Gastrocnemius medialis (tissue), 4 donors: ENCODE measurements at regions not wholly inside any gene's neighbourhood (a gene's known extent, or its start where the extent isn't known, plus 50 kb on each side); places are given as distances from the start of the nearest gene placed in this dataset.
A peak's percentile ranks its signal among the peaks of the same experiment; 100 is the strongest.

ENCODE experiments used
- ATAC-seq, 2 donors: fragments of 150-250 bp; one replicate each; pipeline ENCODE4 v1.9.1; 2016
- DNase-seq, 2 donors: peaks; one replicate each; pipeline ENCODE4 v3.0.0-alpha.2; 2019
- H3K27ac ChIP-seq, 4 donors: fragments of 200-600 bp; sonication (generic); 1 replicate in 1 of 4; 2 replicates in 3 of 4; pipeline ENCODE4 v1.5.1; 2016 to 2018; ENCODE audit warnings: mild to moderate bottlenecking in 2 of 4, moderate library complexity in 1 of 4
- H3K27me3 ChIP-seq, 3 donors: fragments of 200-600 bp; sonication (generic) in 2 of 3; 1 replicate in 1 of 3; 2 replicates in 2 of 3; pipeline versions ENCODE4 v1.5.1 to v1.6.0; 2016 to 2019; ENCODE audit warnings: mild to moderate bottlenecking in 1 of 3, moderate library complexity in 1 of 3
- H3K36me3 ChIP-seq, 2 donors: fragments of 200-600 bp; sonication (generic) in 1 of 2; one replicate each; pipeline ENCODE4 v1.5.1; 2017 to 2018
- H3K4me1 ChIP-seq, 2 donors: fragments of 200-600 bp; sonication (generic) in 1 of 2; one replicate each; pipeline ENCODE4 v1.5.1; 2016 to 2017; ENCODE audit warnings: mild to moderate bottlenecking in 2 of 2
- H3K4me3 ChIP-seq, 4 donors: fragments of 200-600 bp; sonication (generic) in 3 of 4; 1 replicate in 1 of 4; 2 replicates in 3 of 4; pipeline ENCODE4 v1.5.1; 2016 to 2019; ENCODE audit warnings: mild to moderate bottlenecking in 2 of 4
- H3K9me3 ChIP-seq, 3 donors: fragments of 200-600 bp; sonication (generic) in 2 of 3; 1 replicate in 1 of 3; 2 replicates in 2 of 3; pipeline ENCODE4 v1.5.1; 2016 to 2019
- POLR2A ChIP-seq, 2 donors: fragments of 450-650 bp; IDR thresholded peaks; one replicate each; pipeline ENCODE4 v1.6.1; 2017; ENCODE audit warnings: antibody characterized with exemption in 2 of 2, mild to moderate bottlenecking in 2 of 2, moderate library complexity in 2 of 2
- in situ Hi-C, 4 donors: fragments of 200-750 bp; cut with MboI; loops; one replicate each; pipeline versions ENCODE4 v1.15.0 to v1.8.0; 2017; ENCODE audit warnings: low sequenced_read_pairs in 4 of 4
- intact Hi-C: fragments of 100-400 bp; cut with DNase I; formaldehyde crosslinking; loops from one replicate; pipeline ENCODE4 v1.15.1; 2023; ENCODE audit warnings: low total_unique reads
- TF ChIP-seq, protein P1 (sequence below), 5 experiments: fragments of 450-650 bp in 3 of 5; fragments of 200-600 bp in 2 of 5; sonication (generic) in 2 of 5; IDR thresholded peaks in 4 of 5; conservative IDR thresholded peaks in 1 of 5; 1 replicate in 4 of 5; 2 replicates in 1 of 5; pipeline ENCODE4 v1.5.1; 2016 to 2019; ENCODE audit warnings: antibody characterized with exemption in 5 of 5, mild to moderate bottlenecking in 3 of 5, moderate library complexity in 3 of 5

DNA sequence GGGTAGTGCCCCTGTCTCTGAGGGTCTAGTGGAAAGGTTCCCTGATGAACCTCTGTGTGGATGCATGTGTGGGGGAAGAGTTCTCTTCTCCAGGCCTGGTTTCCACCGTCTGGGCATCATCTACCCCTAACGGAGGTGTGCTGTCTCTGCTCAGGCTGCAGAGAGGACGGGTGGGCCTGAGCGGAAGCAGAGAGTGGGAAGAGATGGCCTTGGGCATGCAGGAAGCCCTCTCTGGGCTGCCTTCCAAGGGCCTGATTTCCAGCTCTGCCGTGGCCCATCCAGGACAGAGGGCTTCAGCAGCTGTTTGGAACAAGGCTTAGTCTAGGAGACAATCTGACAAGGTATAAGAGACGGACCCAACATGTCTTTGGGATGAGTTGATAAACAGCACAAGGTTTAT, 220.1 kb upstream of the DTNBP1 start:
- Histone ChIP-seq H3K36me3 (no peaks in the 10 kb centered on the region), H3K27ac (no peak overlapping the region), H3K4me1 (peaks cover 8 to 26% of the 10 kb centered on the region in 2 donors), H3K9me3 (no peaks in the 10 kb centered on the region), H3K27me3 (no peaks in the 10 kb centered on the region), H3K4me3 (no peak overlapping the region)
- TF ChIP-seq POLR2A (IDR thresholded peaks at IDR 0.05), result no peak
- TF ChIP-seq, protein P1, sequence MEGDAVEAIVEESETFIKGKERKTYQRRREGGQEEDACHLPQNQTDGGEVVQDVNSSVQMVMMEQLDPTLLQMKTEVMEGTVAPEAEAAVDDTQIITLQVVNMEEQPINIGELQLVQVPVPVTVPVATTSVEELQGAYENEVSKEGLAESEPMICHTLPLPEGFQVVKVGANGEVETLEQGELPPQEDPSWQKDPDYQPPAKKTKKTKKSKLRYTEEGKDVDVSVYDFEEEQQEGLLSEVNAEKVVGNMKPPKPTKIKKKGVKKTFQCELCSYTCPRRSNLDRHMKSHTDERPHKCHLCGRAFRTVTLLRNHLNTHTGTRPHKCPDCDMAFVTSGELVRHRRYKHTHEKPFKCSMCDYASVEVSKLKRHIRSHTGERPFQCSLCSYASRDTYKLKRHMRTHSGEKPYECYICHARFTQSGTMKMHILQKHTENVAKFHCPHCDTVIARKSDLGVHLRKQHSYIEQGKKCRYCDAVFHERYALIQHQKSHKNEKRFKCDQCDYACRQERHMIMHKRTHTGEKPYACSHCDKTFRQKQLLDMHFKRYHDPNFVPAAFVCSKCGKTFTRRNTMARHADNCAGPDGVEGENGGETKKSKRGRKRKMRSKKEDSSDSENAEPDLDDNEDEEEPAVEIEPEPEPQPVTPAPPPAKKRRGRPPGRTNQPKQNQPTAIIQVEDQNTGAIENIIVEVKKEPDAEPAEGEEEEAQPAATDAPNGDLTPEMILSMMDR (IDR thresholded peaks at IDR 0.05 in 4 of 5, conservative IDR thresholded peaks at IDR 0.05 in 1 of 5), result no peak
- in situ Hi-C loops (loop anchor here in 1 of 4 donors (25.0 kb wide), 1 partner anchor 304 kb away; no protein-coding TSS in a partner anchor), intact Hi-C loops (no loop called here)
- DNase-seq (no peak), ATAC-seq (no peak)

DNA sequence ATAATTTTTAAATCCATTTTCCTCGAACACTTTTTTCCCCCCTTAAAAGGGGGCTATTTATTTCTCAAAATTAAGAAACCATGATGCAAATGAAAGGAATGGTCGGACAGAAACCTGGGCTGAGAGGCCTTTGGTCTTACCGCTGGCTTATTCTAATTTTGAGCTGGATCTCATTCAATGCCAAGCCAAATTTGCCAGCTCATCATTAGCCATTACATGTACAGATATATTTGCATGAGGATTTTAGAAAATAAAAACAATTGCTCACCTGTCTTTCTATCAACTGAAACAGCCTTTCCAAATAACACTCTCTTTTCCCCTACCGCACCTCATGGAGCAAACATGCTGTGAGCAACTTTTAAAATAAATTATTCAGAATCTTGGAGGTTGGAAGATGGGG, 219.5 kb upstream of the DTNBP1 start:
- DNase-seq (no peak), ATAC-seq (no peak)
- no peak overlapping the region for H3K27ac ChIP-seq
- H3K36me3 ChIP-seq, result no peaks in the 10 kb centered on the region
- in situ Hi-C loops (loop anchor here in 1 of 4 donors (25.0 kb wide), 1 partner anchor 305 kb away; no protein-coding TSS in a partner anchor), intact Hi-C loops (no loop called here)
- no peaks in the 10 kb centered on the region for H3K9me3 ChIP-seq
- H3K4me3 ChIP-seq, result no peak overlapping the region
- no peak for TF ChIP-seq POLR2A (IDR thresholded peaks at IDR 0.05)
- TF ChIP-seq, protein P1 (IDR thresholded peaks at IDR 0.05 in 4 of 5, conservative IDR thresholded peaks at IDR 0.05 in 1 of 5), result no peak
- peaks cover 8 to 23% of the 10 kb centered on the region in 2 donors for H3K4me1 ChIP-seq
- no peaks in the 10 kb centered on the region for H3K27me3 ChIP-seq

DNA sequence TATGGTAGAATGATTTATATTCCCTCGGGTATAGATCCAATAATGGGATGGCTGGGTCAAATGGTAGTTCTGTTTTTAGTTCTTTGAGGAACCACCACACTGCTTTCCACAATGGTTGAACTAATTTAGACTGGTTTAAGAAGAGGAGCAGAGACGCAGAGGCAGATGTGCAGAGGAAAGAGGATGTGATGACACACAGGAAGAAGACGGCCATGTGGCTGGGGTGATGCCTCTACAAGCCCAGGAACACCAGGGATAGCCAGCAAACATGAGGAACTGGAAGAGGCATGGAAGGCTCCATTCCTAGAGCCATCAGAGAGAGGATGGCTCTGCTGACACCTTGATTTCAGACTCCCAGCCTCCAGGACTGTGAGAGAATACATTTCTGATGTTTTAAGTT, 218.3 kb upstream of the DTNBP1 start:
- no peak overlapping the region for H3K4me3 ChIP-seq
- H3K9me3 ChIP-seq, result no peaks in the 10 kb centered on the region
- no peaks in the 10 kb centered on the region for H3K27me3 ChIP-seq
- peaks cover 6 to 18% of the 10 kb centered on the region in 2 donors for H3K4me1 ChIP-seq
- no peak for TF ChIP-seq POLR2A (IDR thresholded peaks at IDR 0.05)
- TF ChIP-seq, protein P1 (IDR thresholded peaks at IDR 0.05 in 4 of 5, conservative IDR thresholded peaks at IDR 0.05 in 1 of 5), result no peak
- in situ Hi-C loops, result loop anchor here in 1 of 4 donors (25.0 kb wide), 1 partner anchor 306 kb away; no protein-coding TSS in a partner anchor
- H3K36me3 ChIP-seq, result no peaks in the 10 kb centered on the region
- ATAC-seq, result no peak
- intact Hi-C loops, result no loop called here
- H3K27ac ChIP-seq, result no peak overlapping the region
- DNase-seq, result peak; percentile 26 to 43

DNA sequence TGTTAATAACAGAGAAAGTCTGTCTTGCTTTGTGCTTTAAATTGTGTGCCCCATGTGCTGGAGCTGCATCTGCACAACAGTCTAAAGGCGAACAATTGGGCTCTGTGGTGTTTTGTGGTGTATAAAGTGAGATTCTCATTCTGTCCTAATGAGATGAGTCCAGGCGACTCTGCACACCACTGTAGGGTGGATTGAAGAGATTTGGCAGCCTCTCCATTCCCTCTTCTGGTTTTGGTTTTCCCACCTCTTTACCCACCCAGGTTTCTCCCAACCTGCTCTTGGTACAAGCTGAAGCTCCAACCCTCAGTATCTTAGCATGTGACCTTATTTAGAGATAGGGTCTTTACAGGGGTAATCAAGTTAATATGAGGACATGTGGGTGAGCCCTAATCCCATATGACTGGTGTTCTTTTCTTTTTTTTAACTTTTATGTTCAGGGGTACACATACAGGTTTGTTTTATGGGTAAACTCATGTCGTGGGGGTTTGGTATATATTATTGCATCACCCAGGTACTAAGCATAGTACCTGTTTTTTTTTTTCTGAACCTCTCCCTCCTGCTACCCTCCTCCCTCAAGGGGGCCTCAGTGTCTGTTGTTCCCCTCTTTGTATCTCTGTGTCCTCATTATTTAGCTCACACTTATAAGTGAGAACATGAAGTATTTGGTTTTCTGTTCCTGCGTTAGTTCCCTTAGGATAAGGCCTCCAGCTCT, 217.6 kb upstream of the DTNBP1 start:
- no peaks in the 10 kb centered on the region for H3K9me3 ChIP-seq
- peaks cover 4 to 16% of the 10 kb centered on the region in 2 donors for H3K4me1 ChIP-seq
- no peaks in the 10 kb centered on the region for H3K36me3 ChIP-seq
- in situ Hi-C loops, result loop anchor here in 1 of 4 donors (25.0 kb wide), 1 partner anchor 307 kb away; no protein-coding TSS in a partner anchor
- H3K4me3 ChIP-seq, result no peak overlapping the region
- intact Hi-C loops, result no loop called here
- DNase-seq, result no peak
- H3K27ac ChIP-seq, result no peak overlapping the region
- no peak for ATAC-seq
- TF ChIP-seq POLR2A (IDR thresholded peaks at IDR 0.05), result no peak
- TF ChIP-seq, protein P1 (IDR thresholded peaks at IDR 0.05 in 4 of 5, conservative IDR thresholded peaks at IDR 0.05 in 1 of 5), result no peak
- H3K27me3 ChIP-seq, result no peaks in the 10 kb centered on the region
